Sigmoid colon (tissue), 4 donors: ENCODE measurements at regions not wholly inside any gene's neighbourhood (a gene's known extent, or its start where the extent isn't known, plus 50 kb on each side); places are given as distances from the start of the nearest gene placed in this dataset.

Source experiments
- POLR2A ChIP-seq, 2 donors: fragments of 450-650 bp; IDR thresholded peaks; one replicate each; pipeline ENCODE4 v1.6.1; 2016; ENCODE audit warnings: antibody characterized with exemption in 2 of 2, mild to moderate bottlenecking in 2 of 2, moderate library complexity in 2 of 2
- POLR2AphosphoS5 ChIP-seq, 4 donors: sonication (generic); formaldehyde crosslinking; IDR thresholded peaks; one replicate each; pipeline ENCODE4 v1.6.1; 2017; ENCODE audit warnings: antibody characterized with exemption in 4 of 4
- TF ChIP-seq, protein P1 (sequence below), 4 experiments: fragments of 450-650 bp in 3 of 4; fragments of 200-600 bp in 1 of 4; IDR thresholded peaks; one replicate each; pipeline ENCODE4 v1.5.1; 2016 to 2019; ENCODE audit warnings: antibody characterized with exemption in 4 of 4, mild to moderate bottlenecking in 3 of 4, moderate library complexity in 2 of 4

DNA sequence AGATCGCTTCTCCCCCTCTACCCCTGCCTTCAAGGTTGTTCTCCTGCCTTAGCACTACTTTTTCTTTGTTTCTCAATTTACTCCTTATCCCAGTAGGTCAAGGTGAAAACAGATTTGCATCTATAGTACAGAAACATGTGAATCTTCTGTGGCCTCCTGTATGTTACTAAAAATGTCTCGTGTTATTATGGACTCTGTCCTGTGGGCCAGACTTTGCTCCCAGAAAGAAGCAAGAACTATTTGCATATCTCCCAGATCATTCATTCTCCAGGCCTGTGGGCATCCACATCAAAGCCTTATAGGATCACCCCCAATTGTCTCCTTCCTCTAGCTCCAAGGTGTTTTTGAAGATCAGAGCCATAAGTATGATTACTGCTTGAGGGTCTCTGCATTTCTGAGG, 169.5 kb upstream of the ROPN1 start:
- TF ChIP-seq, protein P1, sequence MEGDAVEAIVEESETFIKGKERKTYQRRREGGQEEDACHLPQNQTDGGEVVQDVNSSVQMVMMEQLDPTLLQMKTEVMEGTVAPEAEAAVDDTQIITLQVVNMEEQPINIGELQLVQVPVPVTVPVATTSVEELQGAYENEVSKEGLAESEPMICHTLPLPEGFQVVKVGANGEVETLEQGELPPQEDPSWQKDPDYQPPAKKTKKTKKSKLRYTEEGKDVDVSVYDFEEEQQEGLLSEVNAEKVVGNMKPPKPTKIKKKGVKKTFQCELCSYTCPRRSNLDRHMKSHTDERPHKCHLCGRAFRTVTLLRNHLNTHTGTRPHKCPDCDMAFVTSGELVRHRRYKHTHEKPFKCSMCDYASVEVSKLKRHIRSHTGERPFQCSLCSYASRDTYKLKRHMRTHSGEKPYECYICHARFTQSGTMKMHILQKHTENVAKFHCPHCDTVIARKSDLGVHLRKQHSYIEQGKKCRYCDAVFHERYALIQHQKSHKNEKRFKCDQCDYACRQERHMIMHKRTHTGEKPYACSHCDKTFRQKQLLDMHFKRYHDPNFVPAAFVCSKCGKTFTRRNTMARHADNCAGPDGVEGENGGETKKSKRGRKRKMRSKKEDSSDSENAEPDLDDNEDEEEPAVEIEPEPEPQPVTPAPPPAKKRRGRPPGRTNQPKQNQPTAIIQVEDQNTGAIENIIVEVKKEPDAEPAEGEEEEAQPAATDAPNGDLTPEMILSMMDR (IDR thresholded peaks at IDR 0.05) = no peak
- TF ChIP-seq POLR2AphosphoS5 (IDR thresholded peaks at IDR 0.05) (no peak), POLR2A (IDR thresholded peaks at IDR 0.05) (no peak)
